Nephron progenitor cell (in vitro differentiated cells): ENCODE measurements at regions not wholly inside any gene's neighbourhood (a gene's known extent, or its start where the extent isn't known, plus 50 kb on each side); places are given as distances from the start of the nearest gene placed in this dataset.

Experiments
- DNase-seq: peaks from one replicate; pipeline ENCODE4 v3.0.0; 2021
- H3K27ac Mint-ChIP-seq: 2 replicates; pipeline ENCODE4 v1.8.0; 2021; ENCODE audit warnings: mild to moderate bottlenecking, moderate library complexity, mixed read lengths
- H3K27me3 Mint-ChIP-seq: 2 replicates; pipeline ENCODE4 v1.8.0; 2021; ENCODE audit warnings: mild to moderate bottlenecking, low read depth, mixed read lengths; ENCODE audit not compliant: poor library complexity
- H3K36me3 Mint-ChIP-seq: 2 replicates; pipeline ENCODE4 v1.8.0; 2021; ENCODE audit warnings: low read depth, mixed read lengths
- H3K4me1 Mint-ChIP-seq: 2 replicates; pipeline ENCODE4 v1.8.0; 2021; ENCODE audit warnings: mixed read lengths
- H3K4me3 Mint-ChIP-seq: 2 replicates; pipeline ENCODE4 v1.8.0; 2021; ENCODE audit warnings: mild to moderate bottlenecking, moderate library complexity, mixed read lengths
- H3K9me3 Mint-ChIP-seq: 2 replicates; pipeline ENCODE4 v1.8.0; 2021; ENCODE audit warnings: mild to moderate bottlenecking, moderate library complexity, mixed read lengths
- CTCF ChIP-seq: fragments of 200-600 bp; sonication (generic); IDR thresholded peaks from 2 replicates; pipeline ENCODE4 v1.5.0; 2021; ENCODE audit warnings: antibody characterized with exemption

GRCh38 chr2:164182116-164182627 lies 439.1 kb downstream of the GRB14 start:
- no peaks in the 10 kb centered on the region for H3K4me1 Mint-ChIP-seq
- no peaks in the 10 kb centered on the region for H3K36me3 Mint-ChIP-seq
- H3K27me3 Mint-ChIP-seq = peaks cover 2% of the 10 kb centered on the region
- no peak for DNase-seq
- no peak overlapping the region for H3K4me3 Mint-ChIP-seq
- H3K9me3 Mint-ChIP-seq = peaks cover 2% of the 10 kb centered on the region
- no peak overlapping the region for H3K27ac Mint-ChIP-seq
- no peak for TF ChIP-seq CTCF

GRCh38 chr2:164178835-164179465 lies 442.3 kb downstream of the GRB14 start:
- no peak for TF ChIP-seq CTCF
- H3K9me3 Mint-ChIP-seq = peaks cover 14% of the 10 kb centered on the region
- no peaks in the 10 kb centered on the region for H3K4me1 Mint-ChIP-seq
- H3K27ac Mint-ChIP-seq = no peak overlapping the region
- no peaks in the 10 kb centered on the region for H3K36me3 Mint-ChIP-seq
- peaks cover 2% of the 10 kb centered on the region for H3K27me3 Mint-ChIP-seq
- no peak overlapping the region for H3K4me3 Mint-ChIP-seq
- DNase-seq = no peak

GRCh38 chr2:164164602-164165001 lies 428.8 kb upstream of the FIGN start:
- Mint-ChIP-seq H3K36me3 (no peaks in the 10 kb centered on the region), H3K4me1 (no peaks in the 10 kb centered on the region), H3K4me3 (no peak overlapping the region), H3K27ac (peak overlapping the region; percentile 18), H3K27me3 (no peaks in the 10 kb centered on the region), H3K9me3 (peaks cover 16% of the 10 kb centered on the region)
- no peak for TF ChIP-seq CTCF
- DNase-seq = no peak

- no peaks in the 10 kb centered on the region for H3K36me3 Mint-ChIP-seq
- peaks cover 8% of the 10 kb centered on the region for H3K9me3 Mint-ChIP-seq
- H3K27me3 Mint-ChIP-seq = no peaks in the 10 kb centered on the region
- no peak overlapping the region for H3K4me3 Mint-ChIP-seq
- H3K4me1 Mint-ChIP-seq = no peaks in the 10 kb centered on the region
- DNase-seq = no peak
- H3K27ac Mint-ChIP-seq = no peak overlapping the region
- TF ChIP-seq CTCF = no peak
These were observed 419.8 kb upstream of the FIGN start for GRCh38 chr2:164155558-164155957.

- Mint-ChIP-seq H3K27ac (no peak overlapping the region), H3K27me3 (no peaks in the 10 kb centered on the region), H3K36me3 (no peaks in the 10 kb centered on the region), H3K4me1 (no peaks in the 10 kb centered on the region), H3K4me3 (no peak overlapping the region), H3K9me3 (no peaks in the 10 kb centered on the region)
- no peak for DNase-seq
- no peak for TF ChIP-seq CTCF
These were observed 415.7 kb upstream of the FIGN start for GRCh38 chr2:164151522-164151921.

GRCh38 chr2:164150604-164151003 lies 414.8 kb upstream of the FIGN start:
- no peaks in the 10 kb centered on the region for H3K27me3 Mint-ChIP-seq
- no peak overlapping the region for H3K4me3 Mint-ChIP-seq
- no peaks in the 10 kb centered on the region for H3K36me3 Mint-ChIP-seq
- no peaks in the 10 kb centered on the region for H3K9me3 Mint-ChIP-seq
- no peaks in the 10 kb centered on the region for H3K4me1 Mint-ChIP-seq
- no peak overlapping the region for H3K27ac Mint-ChIP-seq
- no peak for DNase-seq
- TF ChIP-seq CTCF = no peak
